CD4-positive, alpha-beta T cell treated with Interleukin-17A for 1 hour (primary cell): ENCODE measurements at regions not wholly inside any gene's neighbourhood (a gene's known extent, or its start where the extent isn't known, plus 50 kb on each side); places are given as distances from the start of the nearest gene placed in this dataset.

ENCODE experiments used
- DNase-seq: peaks from one replicate; pipeline ENCODE4 v3.0.0-alpha.2; 2020

GRCh38 chr5:8943301-8943700 lies 602.6 kb downstream of the SEMA5A start:
- no peak for DNase-seq

- no peak for DNase-seq
These were observed 601.9 kb downstream of the SEMA5A start for GRCh38 chr5:8944005-8944404.

- no peak for DNase-seq
These were observed 599.9 kb downstream of the SEMA5A start for GRCh38 chr5:8945972-8946371.

- no peak for DNase-seq
These were observed 596.0 kb downstream of the SEMA5A start for GRCh38 chr5:8949908-8950307.

- no peak for DNase-seq
These were observed 593.7 kb downstream of the SEMA5A start for GRCh38 chr5:8952147-8952546.

- DNase-seq, result no peak
These were observed 592.9 kb downstream of the SEMA5A start for GRCh38 chr5:8953016-8953415.

- no peak for DNase-seq
These were observed 591.9 kb downstream of the SEMA5A start for GRCh38 chr5:8953911-8954438.

GRCh38 chr5:8954801-8955200 lies 591.1 kb downstream of the SEMA5A start:
- no peak for DNase-seq

- DNase-seq, result no peak
These were observed 589.2 kb downstream of the SEMA5A start for GRCh38 chr5:8956659-8957058.

GRCh38 chr5:8958602-8959001 lies 587.3 kb downstream of the SEMA5A start:
- no peak for DNase-seq

GRCh38 chr5:8961219-8961618 lies 584.7 kb downstream of the SEMA5A start:
- DNase-seq, result no peak

- DNase-seq, result no peak
These were observed 583.9 kb downstream of the SEMA5A start for GRCh38 chr5:8961956-8962355.

GRCh38 chr5:8981016-8981415 lies 564.9 kb downstream of the SEMA5A start:
- no peak for DNase-seq

GRCh38 chr5:8981496-8981895 lies 564.4 kb downstream of the SEMA5A start:
- no peak for DNase-seq

GRCh38 chr5:8984386-8984785 lies 561.5 kb downstream of the SEMA5A start:
- no peak for DNase-seq
